ENCODE measurements at regions not wholly inside any gene's neighbourhood (a gene's known extent, or its start where the extent isn't known, plus 50 kb on each side); places are given as distances from the start of the nearest gene placed in this dataset.

- Histone ChIP-seq H3K4me3 (no peak overlapping the region), H3K36me3 (no peaks in the 10 kb centered on the region), H3K4me1 (no peaks in the 10 kb centered on the region), H3K27me3 (no peaks in the 10 kb centered on the region), H3K27ac (no peak overlapping the region), H3K9me3 (no peaks in the 10 kb centered on the region)
- TF ChIP-seq POLR2A (IDR thresholded peaks at IDR 0.05) = no peak
- no peak for TF ChIP-seq CTCF (IDR thresholded peaks at IDR 0.05)
- TF ChIP-seq POLR2AphosphoS5 (IDR thresholded peaks at IDR 0.05; ENCODE audit: insufficient read depth in 1 of 2, low read depth in 1 of 2) = no peak
- DNase-seq (ENCODE audit: extremely low spot score in 2 of 2) = no peak
- intact Hi-C loops (cut with DNase I) = no loop called here
Observed at GRCh38 chr13:106367361-106367971, 168.0 kb downstream of the EFNB2 start.

- H3K36me3 ChIP-seq = no peaks in the 10 kb centered on the region
- intact Hi-C loops (cut with DNase I) = no loop called here
Observed at GRCh38 chr13:106362707-106363106, 172.8 kb downstream of the EFNB2 start.

GRCh38 chr13:106361621-106362020 is 173.8 kb downstream of the EFNB2 start:
- Histone ChIP-seq H3K27me3 (no peaks in the 10 kb centered on the region), H3K27ac (no peak overlapping the region), H3K36me3 (no peaks in the 10 kb centered on the region), H3K9me3 (no peaks in the 10 kb centered on the region), H3K4me3 (no peak overlapping the region), H3K4me1 (no peaks in the 10 kb centered on the region)
- DNase-seq (ENCODE audit: extremely low spot score in 2 of 2) = no peak
- intact Hi-C loops (cut with DNase I) = no loop called here
- TF ChIP-seq CTCF (IDR thresholded peaks at IDR 0.05) (no peak), POLR2A (IDR thresholded peaks at IDR 0.05) (no peak), POLR2AphosphoS5 (IDR thresholded peaks at IDR 0.05; ENCODE audit: insufficient read depth in 1 of 2, low read depth in 1 of 2) (no peak)

More at GRCh38 chr13:106362707-106363106, 172.8 kb downstream of the EFNB2 start:
- H3K27ac ChIP-seq = no peak overlapping the region
- DNase-seq (ENCODE audit: extremely low spot score in 2 of 2) = no peak
- no peaks in the 10 kb centered on the region for H3K27me3 ChIP-seq
- no peaks in the 10 kb centered on the region for H3K4me1 ChIP-seq
- no peak for TF ChIP-seq CTCF (IDR thresholded peaks at IDR 0.05)
- no peak for TF ChIP-seq POLR2A (IDR thresholded peaks at IDR 0.05)
- no peak for TF ChIP-seq POLR2AphosphoS5 (IDR thresholded peaks at IDR 0.05; ENCODE audit: insufficient read depth in 1 of 2, low read depth in 1 of 2)
- no peak overlapping the region for H3K4me3 ChIP-seq
- H3K9me3 ChIP-seq = no peaks in the 10 kb centered on the region

- intact Hi-C loops (cut with DNase I) = no loop called here
- TF ChIP-seq POLR2AphosphoS5 (IDR thresholded peaks at IDR 0.05; ENCODE audit: insufficient read depth in 1 of 2, low read depth in 1 of 2) = no peak
- no peak for TF ChIP-seq CTCF (IDR thresholded peaks at IDR 0.05)
- TF ChIP-seq POLR2A (IDR thresholded peaks at IDR 0.05) = no peak
- no peak overlapping the region for H3K27ac ChIP-seq
Observed at GRCh38 chr13:106357198-106357597, 178.3 kb downstream of the EFNB2 start.

GRCh38 chr13:106355866-106356265 is 179.6 kb downstream of the EFNB2 start:
- Histone ChIP-seq H3K9me3 (no peaks in the 10 kb centered on the region), H3K4me1 (no peaks in the 10 kb centered on the region), H3K36me3 (no peaks in the 10 kb centered on the region), H3K4me3 (no peak overlapping the region), H3K27me3 (no peaks in the 10 kb centered on the region), H3K27ac (no peak overlapping the region)
- TF ChIP-seq POLR2A (IDR thresholded peaks at IDR 0.05) (no peak), POLR2AphosphoS5 (IDR thresholded peaks at IDR 0.05; ENCODE audit: insufficient read depth in 1 of 2, low read depth in 1 of 2) (no peak), CTCF (IDR thresholded peaks at IDR 0.05) (no peak)
- DNase-seq (ENCODE audit: extremely low spot score in 2 of 2) = no peak
- intact Hi-C loops (cut with DNase I) = no loop called here

More at GRCh38 chr13:106357198-106357597, 178.3 kb downstream of the EFNB2 start:
- Histone ChIP-seq H3K9me3 (no peaks in the 10 kb centered on the region), H3K36me3 (no peaks in the 10 kb centered on the region), H3K27me3 (no peaks in the 10 kb centered on the region), H3K4me3 (no peak overlapping the region), H3K4me1 (no peaks in the 10 kb centered on the region)
- no peak for DNase-seq (ENCODE audit: extremely low spot score in 2 of 2)

All from vagina (tissue), 2 donors.